HG03159 (cell line): ENCODE measurements at regions not wholly inside any gene's neighbourhood (a gene's known extent, or its start where the extent isn't known, plus 50 kb on each side); places are given as distances from the start of the nearest gene placed in this dataset.
"Not testable (repeated sequence)": the region's sequence is repeated elsewhere in the genome, so short reads cannot be mapped to it uniquely, and the experiment has no call there.

Experiments
- ATAC-seq: cut with Tn5 transposase; IDR thresholded peaks from one replicate; pipeline ENCODE4 v1.9.1; 2021; ENCODE audit warnings: mild to moderate bottlenecking, moderate library complexity; ENCODE audit not compliant: unreplicated experiment

DNA sequence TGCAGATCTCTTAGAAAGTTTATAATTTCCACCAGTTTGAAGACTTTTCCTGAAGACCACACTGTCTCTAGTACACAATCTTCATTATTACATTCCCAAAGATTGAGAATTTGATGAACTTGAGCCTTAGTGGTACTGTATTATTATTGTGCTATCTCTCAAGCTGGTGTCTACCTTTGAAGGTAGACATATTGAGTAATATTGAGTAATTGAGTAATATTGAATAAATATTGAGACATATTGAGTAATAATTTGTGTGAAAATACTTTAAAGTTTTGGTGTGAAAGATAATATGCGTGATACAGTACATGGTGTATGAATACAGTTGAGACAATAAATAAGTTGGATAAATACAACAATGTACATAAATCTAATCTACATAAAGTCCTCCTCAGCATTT lies 613.1 kb upstream of the ADGRL2 start:
- ATAC-seq = no peak

DNA sequence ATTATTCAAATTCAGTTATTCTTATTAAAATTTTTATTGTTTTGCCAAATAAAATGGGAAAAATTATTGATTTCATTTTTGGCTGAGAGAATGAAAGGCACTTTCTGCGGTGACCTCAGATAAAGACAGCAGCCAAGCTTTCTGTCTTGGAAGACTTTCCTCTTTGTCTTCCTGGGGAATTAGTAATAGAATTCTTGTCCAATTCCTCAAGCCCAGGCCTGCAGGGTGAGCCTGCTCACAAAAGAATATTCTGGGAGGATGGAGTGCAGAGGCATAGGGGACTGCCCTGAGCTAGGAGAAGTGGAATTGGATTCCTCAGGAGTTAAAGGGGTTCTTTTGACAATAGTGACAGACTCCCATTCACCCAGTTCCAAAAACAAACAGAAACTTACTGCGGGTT lies 614.5 kb upstream of the ADGRL2 start:
- no peak for ATAC-seq

DNA sequence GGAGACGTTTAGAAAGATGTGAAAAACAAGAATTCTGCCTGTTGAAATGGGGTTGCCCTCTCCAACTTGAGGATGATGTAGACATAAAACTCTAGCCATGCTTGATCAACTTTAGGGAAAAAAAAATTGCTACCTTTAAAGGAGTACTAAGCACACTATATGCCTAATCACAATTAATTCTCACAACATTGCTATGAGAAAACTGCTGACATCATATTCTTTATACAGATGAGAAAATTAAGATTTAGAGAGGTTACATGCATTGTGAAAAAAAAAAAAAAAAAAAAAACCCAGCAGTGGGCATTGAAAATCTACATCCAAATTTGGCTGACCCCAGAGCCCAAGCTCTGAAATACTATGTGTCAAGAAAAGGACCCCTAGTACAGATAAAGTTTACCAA lies 617.2 kb upstream of the ADGRL2 start:
- ATAC-seq = no peak

DNA sequence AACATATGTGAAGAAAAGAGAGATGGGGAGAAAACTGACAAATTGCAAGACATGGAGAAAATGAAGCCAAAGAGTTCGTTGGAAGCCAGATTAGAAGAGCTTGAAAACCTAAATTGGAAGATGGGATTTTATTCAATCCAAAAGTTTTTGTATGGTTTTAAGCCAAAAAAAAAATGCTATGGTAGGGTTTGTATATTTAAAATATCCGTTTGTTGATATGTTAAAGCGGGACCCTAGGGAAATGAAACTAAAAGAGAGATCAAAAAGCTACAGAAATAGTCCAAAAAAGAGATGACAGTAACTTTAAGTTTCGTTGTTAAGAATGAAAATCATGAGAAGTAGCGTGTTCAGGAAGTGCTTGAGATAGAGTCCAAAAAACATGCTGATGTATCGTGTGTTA lies 617.7 kb upstream of the ADGRL2 start:
- no peak for ATAC-seq

DNA sequence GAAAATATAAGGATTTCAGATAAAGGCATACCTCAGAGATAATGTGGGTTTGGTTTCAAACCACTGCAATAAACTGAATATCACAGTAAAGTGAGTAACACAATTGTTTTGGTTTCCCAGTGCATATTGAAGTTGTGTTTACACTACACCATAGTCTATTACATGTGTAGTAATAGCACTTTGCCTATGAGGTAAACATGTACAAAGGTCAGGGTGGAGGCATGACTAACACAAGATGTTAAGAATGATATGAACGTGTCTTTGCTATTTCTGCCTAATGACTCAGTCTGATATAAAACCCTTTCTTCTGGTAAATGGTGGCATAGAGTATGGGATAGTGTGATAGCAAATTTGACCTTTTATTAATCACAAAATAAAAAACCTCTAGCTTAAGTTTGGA lies 621.5 kb upstream of the ADGRL2 start:
- no peak for ATAC-seq

DNA sequence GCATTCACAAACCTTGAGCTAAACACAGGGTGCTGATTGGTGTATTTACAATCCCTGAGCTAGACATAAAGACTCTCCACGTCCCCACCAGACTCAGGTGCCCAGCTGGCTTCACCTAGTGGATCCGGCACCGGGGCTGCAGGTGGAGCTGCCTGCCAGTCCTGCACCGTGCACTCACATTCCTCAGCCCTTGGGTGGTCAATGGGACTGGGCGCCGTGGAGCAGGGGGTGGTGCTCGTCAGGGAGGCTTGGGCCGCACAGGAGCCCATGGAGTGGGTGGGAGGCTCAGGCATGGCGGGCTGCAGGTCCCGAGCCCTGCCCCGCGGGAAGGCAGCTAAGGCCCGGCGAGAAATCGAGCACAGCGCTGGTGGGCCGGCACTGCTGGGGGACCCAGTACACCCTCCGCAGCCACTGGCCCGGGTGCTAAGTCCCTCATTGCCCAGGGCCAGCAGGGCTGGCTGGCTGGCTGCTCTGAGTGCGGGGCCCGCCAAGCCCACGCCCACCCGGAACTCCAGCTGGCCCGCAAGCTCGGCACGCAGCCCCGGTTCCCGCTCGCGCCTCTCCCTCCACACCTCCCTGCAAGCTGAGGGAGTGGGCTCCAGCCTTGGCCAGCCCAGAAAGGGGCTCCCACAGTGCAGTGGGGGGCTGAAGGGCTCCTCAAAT lies 622.2 kb upstream of the ADGRL2 start:
- not testable (repeated sequence) for ATAC-seq

DNA sequence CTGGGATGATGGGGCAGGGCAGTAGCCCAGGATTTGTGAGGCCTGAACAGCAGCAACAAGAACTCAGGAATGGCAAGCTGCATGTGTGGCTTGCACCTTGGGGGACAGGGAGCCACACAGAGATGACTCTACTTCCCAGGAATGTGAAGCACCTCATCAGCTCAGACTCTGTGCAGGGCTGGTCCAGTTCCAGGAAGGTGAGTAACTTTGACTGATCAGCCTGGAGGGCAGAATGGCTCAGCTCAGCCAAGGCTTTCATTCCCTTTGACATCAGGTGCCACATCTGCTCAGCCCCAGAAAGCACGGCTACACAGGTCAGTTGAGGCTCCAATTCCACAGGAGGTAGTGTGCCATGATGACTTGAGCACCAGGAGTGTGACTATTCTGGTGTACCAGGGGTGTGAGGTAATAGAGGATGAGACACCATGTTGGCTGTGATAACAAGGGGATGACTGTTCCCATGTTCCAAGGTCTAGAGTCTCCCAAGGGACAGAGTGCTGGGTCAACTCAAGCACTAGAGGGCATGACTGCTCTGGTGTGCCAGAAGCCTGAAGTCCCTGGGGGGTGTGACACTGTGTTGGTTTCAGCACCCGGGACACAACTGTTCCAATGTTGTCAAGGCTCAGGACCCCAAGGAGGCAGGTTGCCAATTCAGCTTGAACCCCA lies 625.8 kb upstream of the ADGRL2 start:
- no peak for ATAC-seq

DNA sequence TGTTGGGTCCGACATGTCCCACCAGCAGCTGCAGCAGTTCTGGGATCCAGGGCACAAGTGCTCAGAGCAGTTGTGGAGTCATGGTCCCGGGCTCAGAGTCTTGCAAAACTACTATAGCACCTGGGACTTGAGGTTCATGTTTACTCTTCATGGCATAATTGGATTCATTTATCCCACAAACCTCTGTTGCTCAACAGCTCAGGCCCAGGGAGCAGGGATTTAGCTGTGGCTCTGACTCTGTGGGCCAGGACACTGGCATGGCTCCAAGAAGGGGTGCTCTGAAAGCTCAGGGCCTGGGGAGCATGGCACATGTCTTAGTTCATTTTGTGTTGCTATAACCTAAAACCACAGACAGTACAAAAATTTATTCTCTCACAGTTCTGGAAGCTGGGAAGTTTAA lies 626.7 kb upstream of the ADGRL2 start:
- no peak for ATAC-seq

DNA sequence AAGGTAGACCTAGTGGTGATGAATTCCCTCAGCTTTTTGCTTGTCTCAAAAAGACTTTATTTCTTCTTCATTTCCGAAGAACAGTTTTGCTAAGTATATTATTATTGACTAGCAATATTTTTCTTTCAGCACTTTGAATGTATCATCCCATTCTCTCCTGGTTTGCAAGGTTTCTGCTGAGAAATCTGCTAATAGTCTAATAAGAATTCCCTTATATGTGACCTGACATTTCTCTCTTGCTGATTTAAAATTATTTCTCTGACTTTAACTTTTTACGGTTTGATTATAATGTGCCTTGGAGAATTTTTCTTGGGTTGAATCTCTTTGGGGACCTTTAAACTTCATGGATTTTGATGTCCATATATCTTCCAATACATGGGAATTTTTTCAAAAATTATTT lies 628.3 kb upstream of the ADGRL2 start:
- no peak for ATAC-seq

DNA sequence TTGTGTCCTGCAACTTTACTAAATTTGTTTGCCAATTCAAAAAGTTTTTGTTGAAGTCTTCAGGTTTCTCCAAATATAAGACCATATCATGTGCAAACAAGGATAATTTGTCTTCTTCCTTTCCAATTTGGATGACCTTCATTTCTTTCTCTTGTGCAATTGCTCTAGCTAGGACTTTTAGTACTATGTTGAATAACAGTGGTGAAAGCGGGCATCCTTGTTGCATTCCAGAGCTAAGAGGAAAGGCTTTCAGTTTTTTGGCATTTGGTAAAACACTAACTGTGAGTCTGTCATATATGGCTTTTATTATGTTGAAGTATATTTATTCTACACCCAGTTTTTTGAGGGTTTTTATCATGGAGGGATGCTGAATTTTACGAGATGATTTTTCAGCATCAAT lies 630.0 kb upstream of the ADGRL2 start:
- no peak for ATAC-seq

DNA sequence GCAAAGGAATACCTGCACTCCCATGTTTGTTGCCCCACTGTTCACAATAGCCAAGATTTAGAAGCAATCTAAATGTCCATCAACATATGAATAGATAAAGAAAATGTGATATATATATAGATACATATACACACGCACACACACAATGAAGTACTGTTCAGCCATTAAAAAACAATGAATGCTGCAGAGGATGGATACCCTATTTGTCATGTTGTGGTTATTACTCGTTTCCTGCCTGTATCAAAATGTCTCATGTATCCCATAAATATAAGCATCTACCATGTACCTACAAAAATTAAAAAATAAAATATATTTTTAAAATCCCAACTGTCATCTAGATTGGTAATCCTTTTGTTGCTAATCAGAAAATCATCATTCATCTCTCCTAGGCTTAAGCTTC lies 634.8 kb upstream of the ADGRL2 start:
- no peak for ATAC-seq

DNA sequence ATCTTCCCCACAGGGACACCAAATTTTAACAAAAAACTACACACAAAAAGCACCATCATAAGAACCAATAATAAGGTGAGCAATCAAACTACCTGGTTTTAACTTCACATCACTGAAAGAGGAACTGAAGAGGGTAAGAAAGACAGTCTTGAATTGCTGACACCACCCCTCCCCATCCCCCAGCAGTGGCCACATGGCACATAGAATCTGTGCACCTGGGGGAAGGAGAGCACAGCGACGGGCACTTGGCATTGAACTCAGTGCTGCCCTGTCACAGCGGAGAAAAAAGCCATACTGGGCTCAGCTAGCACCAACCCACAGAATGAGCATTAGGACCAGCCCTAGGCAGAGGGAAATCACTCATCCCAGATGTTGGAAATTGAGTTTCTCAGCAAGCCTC lies 640.0 kb upstream of the ADGRL2 start:
- ATAC-seq = no peak

DNA sequence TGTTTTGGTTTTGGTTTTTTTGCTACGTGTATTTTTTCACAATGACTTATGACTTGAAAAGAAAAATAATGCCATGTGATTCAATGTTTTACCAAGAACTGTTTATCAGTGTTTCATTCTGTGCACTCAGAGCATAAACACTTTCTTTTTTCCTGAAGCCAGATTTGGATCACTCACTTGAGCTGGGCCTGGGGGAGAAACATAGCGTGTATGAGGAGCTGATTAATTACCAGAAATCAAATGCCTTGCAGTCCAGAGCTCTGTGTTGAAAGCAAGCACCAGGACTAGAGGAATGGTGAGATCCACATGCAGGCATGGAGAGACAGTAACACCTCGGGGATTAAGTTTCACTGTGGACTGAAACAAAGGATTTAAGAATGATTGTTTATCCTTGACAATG lies 642.1 kb upstream of the ADGRL2 start:
- ATAC-seq = no peak

DNA sequence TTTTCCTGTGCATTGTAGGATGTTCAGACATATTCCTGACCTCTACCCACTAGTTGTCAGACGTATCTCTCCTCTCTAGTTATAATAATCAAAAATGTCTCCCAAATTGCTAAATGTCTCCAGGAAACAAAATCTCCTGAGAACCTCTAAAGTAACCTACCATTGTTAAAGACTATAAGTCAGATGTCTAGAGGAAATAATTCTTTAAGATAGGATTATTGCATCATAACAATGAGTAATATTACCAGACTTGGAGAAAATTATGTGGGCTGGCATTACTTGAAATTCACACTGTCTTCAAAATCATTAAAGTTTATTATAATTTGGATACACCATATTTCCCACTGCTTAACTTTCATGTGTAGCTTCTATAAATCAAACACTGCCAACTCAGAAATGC lies 643.0 kb upstream of the ADGRL2 start:
- ATAC-seq = no peak

DNA sequence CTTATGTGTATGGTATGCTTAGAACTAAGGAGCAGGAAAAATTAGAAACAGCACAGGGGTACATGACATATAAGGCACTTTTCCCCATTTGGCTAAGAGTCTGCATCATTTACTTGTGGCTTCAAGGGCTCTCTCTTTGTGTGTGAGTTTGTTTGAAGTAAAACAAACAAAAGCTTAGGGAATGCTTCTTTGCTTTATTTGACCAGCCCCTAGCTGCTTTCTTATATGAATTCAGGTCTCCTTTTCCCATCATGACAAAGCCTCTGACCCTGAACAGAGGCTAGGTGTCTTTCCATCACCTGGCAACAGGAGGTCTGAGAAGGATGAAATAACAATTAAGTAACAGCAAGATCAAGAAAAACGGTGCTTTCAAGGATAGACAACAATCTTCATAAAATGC lies 643.8 kb upstream of the ADGRL2 start:
- no peak for ATAC-seq

DNA sequence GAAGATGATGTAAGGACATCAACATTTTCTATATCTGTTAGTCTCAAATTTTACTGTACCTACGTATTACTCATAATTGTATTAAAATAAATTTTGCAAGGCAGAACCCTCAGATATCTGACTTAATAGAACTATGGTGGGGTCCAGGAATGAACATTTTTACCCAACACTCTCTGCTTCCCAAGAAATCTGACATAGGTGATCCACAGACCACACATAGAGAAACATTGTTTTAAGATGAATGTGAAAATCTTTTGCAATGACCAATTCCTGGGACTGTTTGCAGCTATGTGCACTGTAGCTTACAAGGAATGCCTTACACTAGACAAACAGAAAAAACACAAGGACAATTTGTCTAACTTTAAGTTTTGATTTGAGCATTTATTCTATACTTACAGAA lies 645.6 kb upstream of the ADGRL2 start:
- ATAC-seq = no peak

DNA sequence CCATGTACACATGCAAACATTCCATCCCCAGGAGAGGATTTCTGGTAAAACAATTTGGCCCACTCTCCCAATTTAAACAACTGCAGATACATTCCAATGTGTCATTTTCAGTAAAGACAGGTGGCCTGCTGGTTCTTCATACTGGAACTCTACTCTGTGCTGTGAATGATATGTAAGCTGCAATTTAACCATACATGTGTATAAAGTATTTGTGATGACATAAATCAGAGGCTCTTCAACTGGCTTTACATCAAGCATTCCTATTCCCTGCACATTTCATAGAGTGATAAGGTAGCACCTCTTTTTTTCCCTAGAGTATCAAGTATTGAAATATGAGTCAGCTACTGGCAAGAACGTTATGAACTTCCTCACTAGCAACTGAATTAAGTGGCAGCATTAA lies 649.5 kb upstream of the ADGRL2 start:
- no peak for ATAC-seq

DNA sequence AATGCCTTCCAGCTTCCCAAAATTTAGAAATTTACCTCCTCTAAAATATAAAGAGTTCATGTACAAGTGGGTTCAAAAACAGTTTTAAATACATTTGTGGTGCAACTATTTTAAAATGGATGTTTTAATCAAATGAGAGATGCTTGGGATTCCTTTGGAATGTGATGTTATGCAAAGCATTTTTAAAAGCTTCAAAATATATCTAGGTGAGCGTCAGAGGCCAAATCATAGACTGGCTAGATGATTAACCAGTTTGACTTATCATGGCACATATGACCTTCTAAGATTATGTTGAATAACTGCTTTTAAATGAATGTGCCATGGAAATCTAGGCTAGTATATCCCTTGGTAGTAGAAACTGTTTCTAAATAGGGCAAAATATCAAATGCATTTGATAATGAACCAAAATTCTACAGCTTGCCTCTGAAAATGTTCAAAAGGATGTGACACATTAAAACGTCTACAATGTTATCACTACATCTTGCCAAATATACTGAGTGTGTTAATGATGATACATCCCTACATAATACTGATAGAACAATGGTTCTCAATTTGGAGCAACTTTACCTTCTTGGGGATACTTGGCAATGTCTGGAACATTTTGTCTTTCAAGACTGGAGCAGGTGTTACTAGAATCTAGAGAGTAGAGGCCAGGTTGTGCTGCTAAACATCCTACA lies 650.9 kb upstream of the ADGRL2 start:
- no peak for ATAC-seq

DNA sequence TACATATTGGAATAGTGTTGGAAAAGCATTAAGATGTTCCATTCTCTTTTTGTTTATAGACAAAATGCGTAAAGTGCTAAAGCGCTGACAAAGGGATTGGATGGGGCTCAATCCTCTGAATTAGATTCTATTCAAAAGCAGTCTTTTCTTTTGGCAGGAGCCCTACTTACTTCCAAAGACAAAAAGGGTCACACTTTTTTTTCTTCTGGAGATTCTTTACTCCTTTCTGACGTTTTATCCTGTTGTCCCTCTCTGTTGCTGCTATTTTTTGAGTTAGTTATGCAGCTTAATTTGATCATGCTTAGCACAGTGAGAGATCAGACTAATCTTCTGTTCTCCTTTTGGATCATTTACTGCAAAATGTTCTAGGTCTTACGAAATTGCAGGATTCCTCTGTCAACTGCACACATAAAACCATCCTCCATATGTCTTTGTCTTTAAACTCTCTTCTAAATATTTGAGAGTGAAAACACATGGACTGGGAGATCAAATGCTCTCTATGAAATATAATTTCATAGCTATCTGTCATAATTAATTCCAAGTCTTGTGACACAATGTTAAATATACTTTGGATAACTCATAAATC lies 656.4 kb upstream of the ADGRL2 start:
- ATAC-seq = no peak

DNA sequence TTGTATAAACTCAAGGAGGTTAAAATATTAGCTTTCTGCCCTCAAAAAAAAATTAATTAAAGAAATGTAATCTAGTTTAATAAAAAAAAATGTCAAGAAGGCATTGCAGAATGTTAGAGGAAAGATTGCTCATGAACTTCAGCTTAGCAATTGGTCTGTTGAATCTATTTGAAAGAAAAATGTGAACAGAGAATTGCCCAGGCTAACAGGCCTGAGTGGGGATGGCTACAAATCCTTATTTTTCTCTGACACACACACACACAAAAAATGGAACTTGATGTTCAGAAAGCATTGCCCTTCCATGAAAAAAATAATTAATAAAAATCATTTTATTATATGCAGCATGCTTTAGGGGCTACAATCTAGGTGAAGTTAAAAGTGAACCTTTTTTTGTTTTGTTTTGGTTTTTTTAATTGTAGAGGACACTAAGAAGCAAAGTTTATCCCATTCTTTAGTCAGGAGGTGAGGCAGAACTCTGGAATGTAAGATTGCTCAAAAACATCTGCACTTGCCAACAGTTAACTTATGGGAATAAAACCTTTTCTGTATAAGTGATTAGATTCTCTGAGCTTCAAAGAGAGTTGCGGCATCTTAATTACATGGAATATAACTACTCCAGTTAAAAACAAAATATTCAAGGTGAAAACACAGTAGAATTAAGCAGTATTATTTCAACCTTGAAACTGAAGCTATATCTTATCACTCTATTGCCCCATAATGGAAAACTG lies 658.5 kb upstream of the ADGRL2 start:
- ATAC-seq = no peak

DNA sequence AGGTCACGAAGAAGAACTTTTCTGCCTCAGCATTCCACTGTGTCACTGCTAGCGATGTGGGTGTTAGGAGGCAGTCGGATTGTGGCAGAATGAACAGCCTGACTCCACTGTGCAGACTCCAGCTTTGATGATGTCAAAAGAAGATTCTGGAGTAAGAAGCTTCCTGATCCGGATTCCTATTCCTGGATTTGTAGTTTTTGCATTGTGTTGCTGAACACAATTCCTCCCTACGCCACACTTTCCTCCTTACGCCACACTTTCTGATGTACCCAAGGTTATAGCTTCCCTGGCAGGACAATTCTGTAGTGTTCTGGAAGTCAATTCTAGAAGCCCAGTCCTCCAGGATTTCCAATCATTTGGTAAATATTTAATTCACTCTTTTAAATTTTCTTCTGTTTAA lies 665.2 kb upstream of the ADGRL2 start:
- no peak for ATAC-seq
